ENCODE measurements at regions not wholly inside any gene's neighbourhood (a gene's known extent, or its start where the extent isn't known, plus 50 kb on each side); places are given as distances from the start of the nearest gene placed in this dataset.

GRCh38 chr4:89368861-89369260, 61.3 kb upstream of the GPRIN3 start:
- Mint-ChIP-seq H3K9me3 (ENCODE audit: low read depth, unreplicated experiment) (no peaks in the 10 kb centered on the region), H3K4me1 (ENCODE audit: low read depth, unreplicated experiment) (no peaks in the 10 kb centered on the region), H3K36me3 (ENCODE audit: insufficient read depth, unreplicated experiment) (no peaks in the 10 kb centered on the region), H3K27ac (ENCODE audit: unreplicated experiment) (no peak overlapping the region), H3K27me3 (ENCODE audit: unreplicated experiment) (no peaks in the 10 kb centered on the region), H3K4me3 (ENCODE audit: low read depth, unreplicated experiment) (no peak overlapping the region)
- BruUV-seq (replicated peaks) = no TSS peak
- no peak for DNase-seq
- intact Hi-C loops (cut with micrococcal nuclease; ENCODE audit: unreplicated experiment) = no loop called here
- TF ChIP-seq CTCF (IDR thresholded peaks at IDR 0.05; ENCODE audit: unreplicated experiment) = no peak
- CTCF ChIA-PET = no interaction called here

- TF ChIP-seq CTCF (IDR thresholded peaks at IDR 0.05; ENCODE audit: unreplicated experiment) = no peak
- CTCF ChIA-PET = no interaction called here
- Mint-ChIP-seq H3K4me3 (ENCODE audit: low read depth, unreplicated experiment) (no peak overlapping the region), H3K27ac (ENCODE audit: unreplicated experiment) (no peak overlapping the region), H3K9me3 (ENCODE audit: low read depth, unreplicated experiment) (no peaks in the 10 kb centered on the region), H3K27me3 (ENCODE audit: unreplicated experiment) (no peaks in the 10 kb centered on the region), H3K4me1 (ENCODE audit: low read depth, unreplicated experiment) (no peaks in the 10 kb centered on the region), H3K36me3 (ENCODE audit: insufficient read depth, unreplicated experiment) (no peaks in the 10 kb centered on the region)
- no peak for DNase-seq
- BruUV-seq (replicated peaks) = no TSS peak
- intact Hi-C loops (cut with micrococcal nuclease; ENCODE audit: unreplicated experiment) = no loop called here
These were observed 58.2 kb upstream of the GPRIN3 start for GRCh38 chr4:89365776-89366175.

- no peak overlapping the region for H3K27ac Mint-ChIP-seq (ENCODE audit: unreplicated experiment)
- H3K9me3 Mint-ChIP-seq (ENCODE audit: low read depth, unreplicated experiment) = no peaks in the 10 kb centered on the region
- H3K4me3 Mint-ChIP-seq (ENCODE audit: low read depth, unreplicated experiment) = no peak overlapping the region
- DNase-seq = no peak
- no peak for TF ChIP-seq CTCF (IDR thresholded peaks at IDR 0.05; ENCODE audit: unreplicated experiment)
- no TSS peak for BruUV-seq (replicated peaks)
- intact Hi-C loops (cut with micrococcal nuclease; ENCODE audit: unreplicated experiment) = no loop called here
- H3K4me1 Mint-ChIP-seq (ENCODE audit: low read depth, unreplicated experiment) = no peaks in the 10 kb centered on the region
- H3K27me3 Mint-ChIP-seq (ENCODE audit: unreplicated experiment) = no peaks in the 10 kb centered on the region
- CTCF ChIA-PET = no interaction called here
- H3K36me3 Mint-ChIP-seq (ENCODE audit: insufficient read depth, unreplicated experiment) = no peaks in the 10 kb centered on the region
These were observed 57.8 kb upstream of the GPRIN3 start for GRCh38 chr4:89365375-89365774.

GRCh38 chr4:89364541-89364940, 56.9 kb upstream of the GPRIN3 start:
- no peak for TF ChIP-seq CTCF (IDR thresholded peaks at IDR 0.05; ENCODE audit: unreplicated experiment)
- intact Hi-C loops (cut with micrococcal nuclease; ENCODE audit: unreplicated experiment) = no loop called here
- BruUV-seq (replicated peaks) = no TSS peak
- Mint-ChIP-seq H3K4me1 (ENCODE audit: low read depth, unreplicated experiment) (no peaks in the 10 kb centered on the region), H3K9me3 (ENCODE audit: low read depth, unreplicated experiment) (no peaks in the 10 kb centered on the region), H3K27me3 (ENCODE audit: unreplicated experiment) (no peaks in the 10 kb centered on the region), H3K4me3 (ENCODE audit: low read depth, unreplicated experiment) (no peak overlapping the region), H3K36me3 (ENCODE audit: insufficient read depth, unreplicated experiment) (no peaks in the 10 kb centered on the region), H3K27ac (ENCODE audit: unreplicated experiment) (no peak overlapping the region)
- DNase-seq = no peak
- CTCF ChIA-PET = no interaction called here

DNA sequence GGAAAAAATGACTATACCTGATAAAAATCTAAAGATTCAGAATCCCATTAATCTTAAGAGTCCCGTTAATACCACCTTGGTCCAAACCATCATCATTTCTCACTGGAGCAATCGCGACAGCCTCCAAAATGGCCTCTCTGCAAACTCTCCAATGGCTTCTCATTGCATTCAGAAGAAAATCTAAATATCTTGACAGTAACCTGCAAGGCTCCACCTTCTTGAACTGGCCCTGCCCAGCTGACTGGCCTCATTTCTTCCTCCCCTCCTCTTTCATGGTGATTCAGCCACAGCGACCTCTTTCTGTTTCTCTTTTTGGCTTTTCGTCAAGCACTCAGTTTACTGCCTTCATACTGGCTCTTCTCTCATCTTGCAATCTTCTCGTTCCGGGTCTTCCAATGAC, 56.2 kb upstream of the GPRIN3 start:
- no peaks in the 10 kb centered on the region for H3K36me3 Mint-ChIP-seq (ENCODE audit: insufficient read depth, unreplicated experiment)
- H3K4me1 Mint-ChIP-seq (ENCODE audit: low read depth, unreplicated experiment) = no peaks in the 10 kb centered on the region
- intact Hi-C loops (cut with micrococcal nuclease; ENCODE audit: unreplicated experiment) = no loop called here
- no peaks in the 10 kb centered on the region for H3K9me3 Mint-ChIP-seq (ENCODE audit: low read depth, unreplicated experiment)
- no peak overlapping the region for H3K27ac Mint-ChIP-seq (ENCODE audit: unreplicated experiment)
- CTCF ChIA-PET = no interaction called here
- no peak for DNase-seq
- no peak overlapping the region for H3K4me3 Mint-ChIP-seq (ENCODE audit: low read depth, unreplicated experiment)
- H3K27me3 Mint-ChIP-seq (ENCODE audit: unreplicated experiment) = no peaks in the 10 kb centered on the region
- TF ChIP-seq CTCF (IDR thresholded peaks at IDR 0.05; ENCODE audit: unreplicated experiment) = no peak
- no TSS peak for BruUV-seq (replicated peaks)

All from Calu3 (cell line).